Neural cell (in vitro differentiated cells): ENCODE measurements at regions not wholly inside any gene's neighbourhood (a gene's known extent, or its start where the extent isn't known, plus 50 kb on each side); places are given as distances from the start of the nearest gene placed in this dataset.
A peak's percentile ranks its signal among the peaks of the same experiment; 100 is the strongest.

Experiments
- H2AFZ ChIP-seq: fragments of 200-600, 300-800 bp; sonication (generic), shearing (Covaris generic); 2 replicates; pipeline ENCODE4 v1.6.0; 2014; ENCODE audit warnings: low read depth, mild to moderate bottlenecking, antibody characterized with exemption, low read length, moderate library complexity
- H3F3A ChIP-seq: fragments of 200-600 bp; shearing (Covaris generic); 2 replicates; pipeline ENCODE4 v1.6.1; 2016; ENCODE audit warnings: mild to moderate bottlenecking, moderate library complexity, mixed read lengths, antibody characterized with exemption, low read length; ENCODE audit not compliant: insufficient read depth, poor library complexity, severe bottlenecking
- H3K27ac ChIP-seq: fragments of 200-600, 300-800 bp; sonication (generic), shearing (Covaris generic); 2 replicates; pipeline ENCODE4 v1.5.1; 2014; ENCODE audit warnings: mild to moderate bottlenecking, low read length, moderate library complexity
- H3K27me3 ChIP-seq: fragments of 300-800, 200-600 bp; sonication (generic), shearing (Covaris generic); 2 replicates; pipeline ENCODE4 v1.6.0; 2014; ENCODE audit warnings: mild to moderate bottlenecking, low read depth, low read length, moderate library complexity; ENCODE audit not compliant: insufficient read depth
- H3K36me3 ChIP-seq: fragments of 300-800, 200-600 bp; sonication (generic), shearing (Covaris generic); 2 replicates; pipeline ENCODE4 v1.5.1; 2014; ENCODE audit warnings: mild to moderate bottlenecking, antibody characterized with exemption, low read length, moderate library complexity; ENCODE audit not compliant: insufficient read depth
- H3K4me2 ChIP-seq: fragments of 300-800, 200-600 bp; sonication (generic), shearing (Covaris generic); 2 replicates; pipeline ENCODE4 v1.6.0; 2014; ENCODE audit warnings: mild to moderate bottlenecking, low read length
- H3K4me3 ChIP-seq: fragments of 300-800, 200-600 bp; sonication (generic), shearing (Covaris generic); 2 replicates; pipeline ENCODE4 v1.5.1; 2014; ENCODE audit warnings: mild to moderate bottlenecking, low read length, moderate library complexity
- H3K79me2 ChIP-seq: fragments of 200-600 bp; shearing (Covaris generic); replicated peaks from 2 replicates; pipeline ENCODE4 v1.6.0; 2014; ENCODE audit warnings: mild to moderate bottlenecking, low read length, moderate library complexity; ENCODE audit not compliant: insufficient read depth
- H3K9ac ChIP-seq: fragments of 300-800, 200-600 bp; sonication (generic), shearing (Covaris generic); 2 replicates; pipeline ENCODE4 v1.6.1; 2016; ENCODE audit warnings: mild to moderate bottlenecking, low read length, mixed read lengths
- H3K9me2 ChIP-seq: fragments of 200-600 bp; shearing (Covaris generic); 2 replicates; pipeline ENCODE4 v1.6.1; 2016; ENCODE audit warnings: mild to moderate bottlenecking, low read length, mixed read lengths; ENCODE audit not compliant: insufficient read depth
- H3K9me3 ChIP-seq: fragments of 200-600, 300-800 bp; sonication (generic), shearing (Covaris generic); 2 replicates; pipeline ENCODE4 v1.6.1; 2016; ENCODE audit warnings: mild to moderate bottlenecking, mixed run types, low read length, moderate library complexity, mixed read lengths
- H4K20me1 ChIP-seq: fragments of 200-600 bp; shearing (Covaris generic); 2 replicates; pipeline ENCODE4 v1.6.1; 2016; ENCODE audit warnings: mild to moderate bottlenecking, mixed run types; ENCODE audit not compliant: insufficient read depth
- CTCF ChIP-seq: fragments of 450-650 bp; IDR thresholded peaks from 2 replicates; pipeline ENCODE4 v1.5.1; 2014; ENCODE audit warnings: antibody characterized with exemption, mild to moderate bottlenecking, moderate library complexity; ENCODE audit not compliant: poor library complexity, severe bottlenecking
- EP300 ChIP-seq: fragments of 450-650 bp; conservative IDR thresholded peaks from 2 replicates; pipeline ENCODE4 v1.6.1; 2014; ENCODE audit warnings: antibody characterized with exemption, mild to moderate bottlenecking, moderate library complexity; ENCODE audit not compliant: poor library complexity, severe bottlenecking
- EZH2 ChIP-seq: fragments of 200-600, 300-800 bp; shearing (Covaris generic), sonication (generic); IDR thresholded peaks from 2 replicates; pipeline ENCODE4 v1.6.1; 2014; ENCODE audit warnings: antibody characterized with exemption, low read length, borderline replicate concordance, mild to moderate bottlenecking; ENCODE audit not compliant: insufficient read depth, poor library complexity, severe bottlenecking
- MXI1 ChIP-seq: fragments of 450-650 bp; conservative IDR thresholded peaks from 2 replicates; pipeline ENCODE4 v1.6.1; 2014; ENCODE audit warnings: antibody characterized with exemption, mild to moderate bottlenecking; ENCODE audit not compliant: poor library complexity, severe bottlenecking
- POLR2AphosphoS5 ChIP-seq: IDR thresholded peaks from 2 replicates; pipeline ENCODE4 v1.6.1; 2012
- RAD21 ChIP-seq: fragments of 450-650 bp; conservative IDR thresholded peaks from 2 replicates; pipeline ENCODE4 v1.6.1; 2014; ENCODE audit warnings: antibody characterized with exemption, mild to moderate bottlenecking, moderate library complexity
- REST ChIP-seq: IDR thresholded peaks from 2 replicates; pipeline ENCODE4 v1.6.1; 2012; ENCODE audit warnings: borderline replicate concordance
- SMC3 ChIP-seq: fragments of 450-650 bp; conservative IDR thresholded peaks from 2 replicates; pipeline ENCODE4 v1.6.1; 2014; ENCODE audit warnings: antibody characterized with exemption, mild to moderate bottlenecking, moderate library complexity; ENCODE audit not compliant: poor library complexity
- TAF1 ChIP-seq: IDR thresholded peaks from 2 replicates; pipeline ENCODE4 v1.6.1; 2012; ENCODE audit warnings: low read depth

- no peaks in the 10 kb centered on the region for H3K9me3 ChIP-seq
- H4K20me1 ChIP-seq, result no peaks in the 10 kb centered on the region
- TF ChIP-seq EP300, result no peak
- no peak for TF ChIP-seq CTCF
- no peak for TF ChIP-seq RAD21
- no peak for TF ChIP-seq REST
- TF ChIP-seq SMC3, result no peak
- no peak for TF ChIP-seq EZH2
- TF ChIP-seq TAF1, result no peak
- TF ChIP-seq POLR2AphosphoS5, result no peak
- TF ChIP-seq MXI1, result no peak
Observed at GRCh38 chr3:65246561-65246960, 558.8 kb upstream of the ADAMTS9 start.

GRCh38 chr3:65245133-65246063, 557.6 kb upstream of the ADAMTS9 start:
- Histone ChIP-seq H2AFZ (no peak overlapping the region), H3F3A (no peaks in the 10 kb centered on the region), H3K9ac (no peak overlapping the region), H3K79me2 (no peaks in the 10 kb centered on the region), H3K4me2 (no peak overlapping the region), H3K4me3 (no peak overlapping the region), H4K20me1 (no peaks in the 10 kb centered on the region), H3K27ac (no peak overlapping the region), H3K9me2 (no peaks in the 10 kb centered on the region), H3K9me3 (no peaks in the 10 kb centered on the region), H3K27me3 (no peaks in the 10 kb centered on the region), H3K36me3 (no peaks in the 10 kb centered on the region)
- TF ChIP-seq CTCF, result peak; percentile 65
- TF ChIP-seq SMC3, result peak; percentile 78
- no peak for TF ChIP-seq POLR2AphosphoS5
- TF ChIP-seq RAD21, result peak; percentile 70

More at GRCh38 chr3:65246561-65246960, 558.8 kb upstream of the ADAMTS9 start:
- H3K79me2 ChIP-seq, result no peaks in the 10 kb centered on the region
- H3K27me3 ChIP-seq, result no peaks in the 10 kb centered on the region
- H3K9ac ChIP-seq, result no peak overlapping the region
- H3K4me3 ChIP-seq, result no peak overlapping the region
- H3F3A ChIP-seq, result no peaks in the 10 kb centered on the region
- H3K9me2 ChIP-seq, result no peaks in the 10 kb centered on the region
- no peak overlapping the region for H2AFZ ChIP-seq
- no peaks in the 10 kb centered on the region for H3K36me3 ChIP-seq
- H3K27ac ChIP-seq, result no peak overlapping the region
- H3K4me2 ChIP-seq, result no peak overlapping the region
